ENCODE measurements at regions not wholly inside any gene's neighbourhood (a gene's known extent, or its start where the extent isn't known, plus 50 kb on each side); places are given as distances from the start of the nearest gene placed in this dataset.
A peak's percentile ranks its signal among the peaks of the same experiment; 100 is the strongest.

DNA sequence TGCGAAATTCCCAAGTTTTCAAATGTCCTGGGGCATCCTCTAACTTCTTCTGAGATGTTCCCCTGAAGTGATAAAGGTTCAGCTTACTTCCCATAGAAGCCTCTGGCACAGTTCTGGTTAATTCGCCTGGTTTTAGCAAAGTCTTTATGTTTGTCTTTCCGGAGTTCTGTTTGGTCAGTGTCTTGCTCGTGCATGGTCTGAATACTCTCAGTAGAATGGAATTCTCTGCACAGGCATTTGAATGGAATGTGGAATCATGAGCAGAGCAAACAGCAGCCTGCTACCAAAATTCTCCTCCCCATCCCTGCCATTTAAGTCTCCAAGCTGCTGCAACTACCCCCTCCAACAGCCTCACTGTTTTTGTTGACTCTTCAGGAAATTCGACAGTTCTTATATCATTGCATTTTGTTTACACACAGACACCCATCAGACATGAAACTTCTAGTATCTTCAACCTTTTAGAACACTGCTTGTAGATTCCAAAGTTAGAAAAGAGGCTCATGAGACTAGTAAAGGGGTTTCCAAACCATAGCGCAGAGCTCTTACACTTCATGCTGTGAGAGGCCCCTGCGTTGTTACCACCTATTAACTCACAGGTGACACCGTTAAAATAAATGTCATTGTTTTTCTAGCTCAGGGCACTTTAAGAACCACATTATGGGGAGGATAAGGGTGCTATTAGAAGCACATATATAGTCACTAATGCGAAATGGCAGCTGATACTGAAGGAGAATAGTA is 129.7 kb downstream of the PLCE1 start (continued):
- no peak for TF ChIP-seq ZNF333 (CRISPR knock-in tag; IDR thresholded peaks at IDR 0.05; ENCODE audit: borderline replicate concordance)
- peak; percentile 43 for TF ChIP-seq XRCC5 (optimal IDR thresholded peaks at IDR 0.05; ENCODE audit: low read length)
- peak; percentile 47; the same call in 1 of the 2 replicates for TF ChIP-seq PITX1 (CRISPR knock-in tag; IDR thresholded peaks at IDR 0.05)
- peak; percentile 47 for TF ChIP-seq ASH2L (IDR thresholded peaks at IDR 0.05; ENCODE audit: insufficient read length, low read depth, low read length)
- peak; percentile 14; the same call in 1 of the 2 replicates for TF ChIP-seq HNF4G (IDR thresholded peaks at IDR 0.05; ENCODE audit: borderline replicate concordance, low read depth, low read length)
- TF ChIP-seq HNF4G (CRISPR knock-in tag; IDR thresholded peaks at IDR 0.05; ENCODE audit: borderline replicate concordance, low read depth), result no peak
- no peak for TF ChIP-seq FOXA1 (IDR thresholded peaks at IDR 0.05)
- TF ChIP-seq FOXA1 (CRISPR knock-in tag; IDR thresholded peaks at IDR 0.05), result peak; percentile 38
- TF ChIP-seq ETV5 (CRISPR knock-in tag; IDR thresholded peaks at IDR 0.05; ENCODE audit: borderline replicate concordance), result peak; percentile 70; the same call in 1 of the 2 replicates
- peak; percentile 57; the same call in 1 of the 2 replicates for TF ChIP-seq JUN (CRISPR knock-in tag; IDR thresholded peaks at IDR 0.05)
- no peak for TF ChIP-seq SOX13 (IDR thresholded peaks at IDR 0.05)
- TF ChIP-seq SOX13 (CRISPR knock-in tag; conservative IDR thresholded peaks at IDR 0.05 in 1 of 2, IDR thresholded peaks at IDR 0.05 in 1 of 2), result peak in 1 of 2 experiments; percentile 59; a peak in 2 of 4 replicates
- TF ChIP-seq RFX1 (IDR thresholded peaks at IDR 0.05), result no peak
- TF ChIP-seq ATF3 (CRISPR knock-in tag; IDR thresholded peaks at IDR 0.05), result peak; percentile 44; the same call in 1 of the 2 replicates
- TF ChIP-seq ZNF652 (CRISPR knock-in tag; IDR thresholded peaks at IDR 0.05; ENCODE audit: borderline replicate concordance, low read depth), result peak; percentile 95
- no peak for TF ChIP-seq ZNF326 (CRISPR knock-in tag; IDR thresholded peaks at IDR 0.05; ENCODE audit: borderline replicate concordance)
- TF ChIP-seq LCORL (IDR thresholded peaks at IDR 0.05), result peak; percentile 55; the same call in 1 of the 2 replicates
- TF ChIP-seq LCORL (CRISPR knock-in tag; IDR thresholded peaks at IDR 0.05), result peak; percentile 90
- TF ChIP-seq FOSL2 (CRISPR knock-in tag; IDR thresholded peaks at IDR 0.05), result peak; percentile 56
- peak; percentile 81 for TF ChIP-seq BHLHE40 (IDR thresholded peaks at IDR 0.05; ENCODE audit: low read length)
- TF ChIP-seq GFI1 (CRISPR knock-in tag; IDR thresholded peaks at IDR 0.05; ENCODE audit: borderline replicate concordance), result 0 out of 2 replicates have a peak, but pooled peaks have one; percentile 25
- TF ChIP-seq, protein P1, sequence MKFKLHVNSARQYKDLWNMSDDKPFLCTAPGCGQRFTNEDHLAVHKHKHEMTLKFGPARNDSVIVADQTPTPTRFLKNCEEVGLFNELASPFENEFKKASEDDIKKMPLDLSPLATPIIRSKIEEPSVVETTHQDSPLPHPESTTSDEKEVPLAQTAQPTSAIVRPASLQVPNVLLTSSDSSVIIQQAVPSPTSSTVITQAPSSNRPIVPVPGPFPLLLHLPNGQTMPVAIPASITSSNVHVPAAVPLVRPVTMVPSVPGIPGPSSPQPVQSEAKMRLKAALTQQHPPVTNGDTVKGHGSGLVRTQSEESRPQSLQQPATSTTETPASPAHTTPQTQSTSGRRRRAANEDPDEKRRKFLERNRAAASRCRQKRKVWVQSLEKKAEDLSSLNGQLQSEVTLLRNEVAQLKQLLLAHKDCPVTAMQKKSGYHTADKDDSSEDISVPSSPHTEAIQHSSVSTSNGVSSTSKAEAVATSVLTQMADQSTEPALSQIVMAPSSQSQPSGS (CRISPR knock-in tag; IDR thresholded peaks at IDR 0.05), result peak; percentile 46; the same call in 1 of the 2 replicates
- peak in 1 of 2 experiments; percentile 61; a peak in 2 of 4 replicates for TF ChIP-seq EP300 (IDR thresholded peaks at IDR 0.05; ENCODE audit: low read depth in 2 of 2, low read length in 2 of 2)
- TF ChIP-seq EP300 (CRISPR knock-in tag; IDR thresholded peaks at IDR 0.05; ENCODE audit: borderline replicate concordance), result no peak
- TF ChIP-seq SOX6 (IDR thresholded peaks at IDR 0.05), result no peak
- TF ChIP-seq SOX6 (CRISPR knock-in tag; IDR thresholded peaks at IDR 0.05), result peak; percentile 58; the same call in 1 of the 2 replicates
- no peak for TF ChIP-seq ZFP90 (CRISPR knock-in tag; IDR thresholded peaks at IDR 0.05; ENCODE audit: borderline replicate concordance)
